CD4-positive, alpha-beta memory T cell (primary cell): ENCODE measurements at regions not wholly inside any gene's neighbourhood (a gene's known extent, or its start where the extent isn't known, plus 50 kb on each side); places are given as distances from the start of the nearest gene placed in this dataset.

Experiments used
- CTCF ChIA-PET: fragments of 350-600 bp; sonication (Branson Sonifier 250); formaldehyde crosslinking; loops from one replicate; lab custom pipeline; 2021; ENCODE audit warnings: inconsistent platforms; ENCODE audit not compliant: partially characterized antibody; lab: Charles Lee
- POLR2A ChIA-PET: fragments of 350-600 bp; sonication (Branson Sonifier 250); formaldehyde crosslinking; loops from one replicate; lab custom pipeline; 2021; ENCODE audit not compliant: partially characterized antibody; lab: Charles Lee
- DNase-seq, 5 donors: peaks; one replicate each; pipeline versions ENCODE4 v3.0.0 to v3.0.0-alpha.2; 2020 to 2022; ENCODE audit warnings: mixed read lengths in 1 of 5
- H3K27ac ChIP-seq: one replicate; pipeline ENCODE4 v1.7.0; 2013; ENCODE audit warnings: low read depth, low read length
- H3K27me3 ChIP-seq: 2 replicates; pipeline ENCODE4 v1.7.0; 2013; ENCODE audit warnings: mild to moderate bottlenecking, low read length, moderate library complexity; ENCODE audit not compliant: insufficient read depth
- H3K36me3 ChIP-seq: 2 replicates; pipeline ENCODE4 v1.7.0; 2013; ENCODE audit warnings: mild to moderate bottlenecking, low read length, moderate library complexity; ENCODE audit not compliant: insufficient read depth
- H3K4me1 ChIP-seq: 2 replicates; pipeline ENCODE4 v1.7.0; 2013; ENCODE audit warnings: mild to moderate bottlenecking, low read length, moderate library complexity; ENCODE audit not compliant: insufficient read depth
- H3K4me3 ChIP-seq, 2 donors: one replicate each; pipeline ENCODE4 v1.7.0; 2013; ENCODE audit warnings: low read length in 2 of 2, mild to moderate bottlenecking in 1 of 2
- H3K9me3 ChIP-seq, 2 donors: one replicate each; pipeline ENCODE4 v1.7.0; 2013; ENCODE audit warnings: low read length in 2 of 2, control low read depth in 1 of 2; ENCODE audit not compliant: control insufficient read depth in 1 of 2
- H3K27ac Mint-ChIP-seq, 7 donors: one replicate each; pipeline ENCODE4 v1.8.0; 2020 to 2021; ENCODE audit warnings: mixed read lengths in 7 of 7, mild to moderate bottlenecking in 6 of 7, inconsistent platforms in 3 of 7, moderate library complexity in 3 of 7
- H3K27me3 Mint-ChIP-seq, 2 donors: one replicate each; pipeline ENCODE4 v1.8.0; 2020 to 2021; ENCODE audit warnings: mixed read lengths in 2 of 2
- H3K36me3 Mint-ChIP-seq, 2 donors: one replicate each; pipeline ENCODE4 v1.8.0; 2020 to 2021; ENCODE audit warnings: mixed read lengths in 2 of 2, inconsistent platforms in 1 of 2, mild to moderate bottlenecking in 1 of 2
- H3K4me1 Mint-ChIP-seq, 4 donors: one replicate each; pipeline ENCODE4 v1.8.0; 2020 to 2021; ENCODE audit warnings: mixed read lengths in 4 of 4, mild to moderate bottlenecking in 1 of 4
- H3K4me3 Mint-ChIP-seq, 8 donors: one replicate each; pipeline ENCODE4 v1.8.0; 2020 to 2021; ENCODE audit warnings: mixed read lengths in 8 of 8, mild to moderate bottlenecking in 7 of 8, moderate library complexity in 6 of 8, inconsistent platforms in 3 of 8
- H3K9me3 Mint-ChIP-seq, 8 donors: one replicate each; pipeline ENCODE4 v1.8.0; 2020 to 2021; ENCODE audit warnings: mixed read lengths in 8 of 8, mild to moderate bottlenecking in 5 of 8, inconsistent platforms in 3 of 8, moderate library complexity in 1 of 8
- intact Hi-C: fragments of 100-400 bp; cut with micrococcal nuclease; formaldehyde crosslinking; loops from one replicate; pipeline ENCODE4 v1.15.1; 2023

- H3K27ac Mint-ChIP-seq: peak overlapping the region in 1 of 7 donors; percentile 37
- H3K36me3 ChIP-seq: no peaks in the 10 kb centered on the region
- peaks cover 0 to 2% (median 0%) of the 10 kb centered on the region in 8 donors for H3K9me3 Mint-ChIP-seq
- ChIA-PET POLR2A (no interaction called here), CTCF (no interaction called here)
- no peaks in the 10 kb centered on the region for H3K4me1 ChIP-seq
- H3K9me3 ChIP-seq: no peaks in the 10 kb centered on the region
- no peaks in the 10 kb centered on the region for H3K36me3 Mint-ChIP-seq
- H3K27me3 Mint-ChIP-seq: no peaks in the 10 kb centered on the region
- intact Hi-C loops: no loop called here
- DNase-seq: no peak
- no peak overlapping the region for H3K27ac ChIP-seq
- no peaks in the 10 kb centered on the region for H3K4me1 Mint-ChIP-seq
- no peak overlapping the region for H3K4me3 Mint-ChIP-seq
- no peak overlapping the region for H3K4me3 ChIP-seq
- H3K27me3 ChIP-seq: no peaks in the 10 kb centered on the region
These were observed 471.4 kb downstream of the SOX6 start for GRCh38 chr11:15884777-15885540.

- intact Hi-C loops: no loop called here
- H3K9me3 Mint-ChIP-seq: peaks cover 0 to 2% (median 0%) of the 10 kb centered on the region in 8 donors
- CTCF ChIA-PET: no interaction called here
- DNase-seq: no peak
- Histone ChIP-seq H3K9me3 (no peaks in the 10 kb centered on the region), H3K27ac (no peak overlapping the region), H3K36me3 (no peaks in the 10 kb centered on the region), H3K4me1 (no peaks in the 10 kb centered on the region), H3K27me3 (no peaks in the 10 kb centered on the region), H3K4me3 (no peak overlapping the region)
- H3K4me1 Mint-ChIP-seq: no peaks in the 10 kb centered on the region
- no peak overlapping the region for H3K27ac Mint-ChIP-seq
- POLR2A ChIA-PET: no interaction called here
- no peaks in the 10 kb centered on the region for H3K27me3 Mint-ChIP-seq
- H3K36me3 Mint-ChIP-seq: no peaks in the 10 kb centered on the region
- no peak overlapping the region for H3K4me3 Mint-ChIP-seq
These were observed 470.5 kb downstream of the SOX6 start for GRCh38 chr11:15885854-15886253.

GRCh38 chr11:15886299-15886698, 470.0 kb downstream of the SOX6 start:
- no peaks in the 10 kb centered on the region for H3K36me3 Mint-ChIP-seq
- H3K4me1 ChIP-seq: no peaks in the 10 kb centered on the region
- H3K4me3 Mint-ChIP-seq: no peak overlapping the region
- intact Hi-C loops: no loop called here
- H3K36me3 ChIP-seq: no peaks in the 10 kb centered on the region
- H3K27ac ChIP-seq: no peak overlapping the region
- ChIA-PET CTCF (no interaction called here), POLR2A (no interaction called here)
- no peak overlapping the region for H3K4me3 ChIP-seq
- no peaks in the 10 kb centered on the region for H3K27me3 ChIP-seq
- no peak for DNase-seq
- no peak overlapping the region for H3K27ac Mint-ChIP-seq
- H3K9me3 ChIP-seq: no peaks in the 10 kb centered on the region
- H3K27me3 Mint-ChIP-seq: no peaks in the 10 kb centered on the region
- peaks cover 0 to 2% (median 0%) of the 10 kb centered on the region in 8 donors for H3K9me3 Mint-ChIP-seq
- no peaks in the 10 kb centered on the region for H3K4me1 Mint-ChIP-seq

GRCh38 chr11:15886866-15887265, 469.5 kb downstream of the SOX6 start:
- POLR2A ChIA-PET: no interaction called here
- Histone ChIP-seq H3K9me3 (no peaks in the 10 kb centered on the region), H3K27me3 (no peaks in the 10 kb centered on the region), H3K36me3 (no peaks in the 10 kb centered on the region), H3K4me1 (no peaks in the 10 kb centered on the region), H3K27ac (no peak overlapping the region), H3K4me3 (no peak overlapping the region)
- H3K4me1 Mint-ChIP-seq: no peaks in the 10 kb centered on the region
- H3K27me3 Mint-ChIP-seq: no peaks in the 10 kb centered on the region
- intact Hi-C loops: no loop called here
- no peak overlapping the region for H3K27ac Mint-ChIP-seq
- H3K9me3 Mint-ChIP-seq: peaks cover 0 to 2% (median 0%) of the 10 kb centered on the region in 8 donors
- no peak for DNase-seq
- H3K36me3 Mint-ChIP-seq: no peaks in the 10 kb centered on the region
- CTCF ChIA-PET: no interaction called here
- H3K4me3 Mint-ChIP-seq: no peak overlapping the region

- Histone ChIP-seq H3K4me1 (no peaks in the 10 kb centered on the region), H3K9me3 (no peaks in the 10 kb centered on the region), H3K27ac (no peak overlapping the region), H3K36me3 (no peaks in the 10 kb centered on the region), H3K27me3 (no peaks in the 10 kb centered on the region), H3K4me3 (no peak overlapping the region)
- ChIA-PET CTCF (no interaction called here), POLR2A (no interaction called here)
- H3K4me3 Mint-ChIP-seq: no peak overlapping the region
- H3K9me3 Mint-ChIP-seq: no peaks in the 10 kb centered on the region
- no peak for DNase-seq
- no peak overlapping the region for H3K27ac Mint-ChIP-seq
- H3K36me3 Mint-ChIP-seq: no peaks in the 10 kb centered on the region
- intact Hi-C loops: no loop called here
- no peaks in the 10 kb centered on the region for H3K4me1 Mint-ChIP-seq
- no peaks in the 10 kb centered on the region for H3K27me3 Mint-ChIP-seq
These were observed 467.6 kb downstream of the SOX6 start for GRCh38 chr11:15888556-15889345.

GRCh38 chr11:15889363-15890030, 466.8 kb downstream of the SOX6 start:
- CTCF ChIA-PET: no interaction called here
- no peaks in the 10 kb centered on the region for H3K4me1 Mint-ChIP-seq

GRCh38 chr11:15890031-15890713, 466.2 kb downstream of the SOX6 start:
- Histone ChIP-seq H3K4me3 (no peak overlapping the region), H3K36me3 (no peaks in the 10 kb centered on the region), H3K27me3 (no peaks in the 10 kb centered on the region), H3K4me1 (no peaks in the 10 kb centered on the region), H3K27ac (no peak overlapping the region), H3K9me3 (no peaks in the 10 kb centered on the region)
- H3K4me1 Mint-ChIP-seq: no peaks in the 10 kb centered on the region
- CTCF ChIA-PET: no interaction called here
- DNase-seq: no peak
- H3K4me3 Mint-ChIP-seq: no peak overlapping the region
- no peak overlapping the region for H3K27ac Mint-ChIP-seq
- no peaks in the 10 kb centered on the region for H3K36me3 Mint-ChIP-seq
- intact Hi-C loops: no loop called here
- POLR2A ChIA-PET: no interaction called here
- H3K9me3 Mint-ChIP-seq: no peaks in the 10 kb centered on the region
- no peaks in the 10 kb centered on the region for H3K27me3 Mint-ChIP-seq

More at GRCh38 chr11:15889363-15890030, 466.8 kb downstream of the SOX6 start:
- Histone ChIP-seq H3K4me1 (no peaks in the 10 kb centered on the region), H3K27ac (no peak overlapping the region), H3K27me3 (no peaks in the 10 kb centered on the region), H3K4me3 (no peak overlapping the region), H3K36me3 (no peaks in the 10 kb centered on the region), H3K9me3 (no peaks in the 10 kb centered on the region)
- intact Hi-C loops: no loop called here
- Mint-ChIP-seq H3K36me3 (no peaks in the 10 kb centered on the region), H3K4me3 (no peak overlapping the region), H3K27me3 (no peaks in the 10 kb centered on the region), H3K27ac (no peak overlapping the region), H3K9me3 (no peaks in the 10 kb centered on the region)
- no peak for DNase-seq
- POLR2A ChIA-PET: no interaction called here
